ENCODE measurements at regions not wholly inside any gene's neighbourhood (a gene's known extent, or its start where the extent isn't known, plus 50 kb on each side); places are given as distances from the start of the nearest gene placed in this dataset.

GRCh38 chr16:80198311-80199299, 342.2 kb upstream of the DYNLRB2 start:
- TF ChIP-seq CTCF (conservative IDR thresholded peaks at IDR 0.05; ENCODE audit: low read length) (no peak), EZH2phosphoT487 (IDR thresholded peaks at IDR 0.05; ENCODE audit: borderline replicate concordance) (no peak)
